ENCODE measurements at regions not wholly inside any gene's neighbourhood (a gene's known extent, or its start where the extent isn't known, plus 50 kb on each side); places are given as distances from the start of the nearest gene placed in this dataset.

DNA sequence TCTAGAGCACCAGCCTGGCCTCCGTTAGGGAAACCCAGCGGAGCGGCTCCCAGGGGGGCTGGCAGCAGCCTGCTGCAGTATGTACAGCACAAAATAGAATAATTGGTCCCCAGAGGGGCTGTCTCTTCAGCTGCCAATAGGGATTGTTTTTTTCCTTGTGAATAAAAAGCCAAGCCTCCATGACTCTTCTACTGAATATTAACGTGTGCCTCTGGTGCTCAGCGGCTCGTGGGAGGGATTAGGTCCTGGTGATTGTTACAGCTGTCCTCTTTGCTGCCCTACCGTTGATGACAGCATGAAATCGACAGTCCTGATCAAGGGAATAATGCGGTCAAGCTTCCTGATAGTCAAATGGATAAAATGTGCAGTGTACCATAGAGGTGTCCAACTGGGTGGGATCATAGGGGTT lies 190.7 kb upstream of the RUNX1 start:
- no peak for TF ChIP-seq CTCF (IDR thresholded peaks at IDR 0.05)
- TF ChIP-seq POLR2A (IDR thresholded peaks at IDR 0.05): no peak
